GM13977 (cell line): ENCODE measurements at regions not wholly inside any gene's neighbourhood (a gene's known extent, or its start where the extent isn't known, plus 50 kb on each side); places are given as distances from the start of the nearest gene placed in this dataset.

Source experiments
- DNase-seq: peaks from one replicate; pipeline ENCODE4 v3.0.0; 2012; ENCODE audit warnings: low spot score
- CTCF ChIP-seq: IDR thresholded peaks from 2 replicates; pipeline ENCODE4 v1.5.1; 2012; ENCODE audit warnings: mild to moderate bottlenecking, control low read depth; ENCODE audit not compliant: insufficient read depth; ENCODE audit errors: extremely low read depth, missing control alignments
- in situ Hi-C: fragments of 300-500 bp; cut with MboI; formaldehyde crosslinking; loops from one replicate; pipeline ENCODE4 v1.12.0; 2022; ENCODE audit warnings: low sequenced_read_pairs, low pct_unique_long_range_greater_than_20kb, mixed read lengths, inconsistent platforms; ENCODE audit not compliant: unreplicated experiment

- TF ChIP-seq CTCF = no peak
- in situ Hi-C loops = no loop called here
- no peak for DNase-seq
Observed at GRCh38 chr16:76748461-76749348, 442.3 kb upstream of the MON1B start.

- no peak for DNase-seq
- no peak for TF ChIP-seq CTCF
- in situ Hi-C loops = no loop called here
Observed at GRCh38 chr16:76749780-76750375, 441.1 kb upstream of the MON1B start.

DNA sequence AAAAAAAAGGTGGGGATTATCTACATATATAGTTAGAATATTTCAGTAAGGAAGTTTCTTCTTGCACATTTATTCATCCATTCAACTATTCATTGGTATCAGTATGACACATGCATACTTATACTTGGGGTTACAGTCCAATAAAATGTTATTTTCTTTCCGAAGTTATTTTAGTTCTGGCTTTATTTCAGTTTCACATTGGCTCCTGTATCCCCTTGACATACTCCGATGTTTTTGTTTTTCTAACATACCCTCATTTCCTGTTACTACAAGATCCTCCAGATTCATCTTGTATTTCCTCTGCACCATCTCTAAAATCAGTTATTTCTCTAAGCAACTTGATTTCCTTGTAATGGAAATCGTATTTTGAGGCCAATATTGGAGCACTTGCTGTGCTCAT is 435.5 kb upstream of the MON1B start:
- TF ChIP-seq CTCF = no peak
- in situ Hi-C loops = no loop called here
- no peak for DNase-seq

DNA sequence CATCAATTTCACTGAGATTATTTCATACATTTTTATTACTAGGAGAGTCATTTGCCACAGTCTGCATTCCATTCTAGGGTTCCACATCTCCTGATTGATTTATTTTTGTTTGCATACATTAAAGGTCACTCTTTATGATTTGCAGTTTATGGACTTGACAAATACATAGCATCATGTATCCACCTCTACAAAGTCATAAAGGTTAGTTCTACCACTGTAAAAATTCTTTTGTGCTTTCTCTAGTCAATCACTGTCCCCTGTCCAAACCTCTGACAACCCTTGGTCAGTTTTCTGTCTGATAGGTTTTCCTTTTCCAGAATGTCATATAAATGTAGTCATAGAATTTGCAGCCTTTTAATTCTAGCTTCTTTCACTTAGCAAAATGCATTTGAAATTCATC is 434.6 kb upstream of the MON1B start:
- DNase-seq = no peak
- in situ Hi-C loops = no loop called here
- TF ChIP-seq CTCF = no peak

GRCh38 chr16:76756951-76757350 is 434.0 kb upstream of the MON1B start:
- in situ Hi-C loops = no loop called here
- DNase-seq = no peak
- TF ChIP-seq CTCF = no peak

DNA sequence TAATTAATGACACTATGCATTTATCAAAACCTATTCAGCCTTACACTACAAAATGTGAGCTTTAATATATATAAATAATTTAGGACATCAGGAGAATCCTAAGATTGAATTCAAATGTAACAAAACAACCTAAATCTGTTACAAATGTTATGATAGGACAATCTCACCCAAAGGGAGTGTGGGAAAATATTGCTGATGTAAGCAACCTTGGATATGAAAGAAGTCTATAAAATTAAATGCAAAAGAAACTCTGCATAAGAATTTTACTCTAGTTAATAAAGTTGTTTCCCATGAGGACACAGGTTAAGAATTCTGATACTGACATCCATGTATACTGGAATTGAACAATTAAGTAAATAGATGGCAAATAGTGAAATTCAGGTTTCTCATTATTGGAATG is 424.5 kb upstream of the MON1B start:
- DNase-seq = no peak
- TF ChIP-seq CTCF = no peak
- in situ Hi-C loops = no loop called here
